GM21737 (cell line): ENCODE measurements at regions not wholly inside any gene's neighbourhood (a gene's known extent, or its start where the extent isn't known, plus 50 kb on each side); places are given as distances from the start of the nearest gene placed in this dataset.

Experiments used
- ATAC-seq: cut with Tn5 transposase; IDR thresholded peaks from one replicate; pipeline ENCODE4 v1.9.1; 2021; ENCODE audit warnings: mild to moderate bottlenecking, moderate library complexity; ENCODE audit not compliant: unreplicated experiment

DNA sequence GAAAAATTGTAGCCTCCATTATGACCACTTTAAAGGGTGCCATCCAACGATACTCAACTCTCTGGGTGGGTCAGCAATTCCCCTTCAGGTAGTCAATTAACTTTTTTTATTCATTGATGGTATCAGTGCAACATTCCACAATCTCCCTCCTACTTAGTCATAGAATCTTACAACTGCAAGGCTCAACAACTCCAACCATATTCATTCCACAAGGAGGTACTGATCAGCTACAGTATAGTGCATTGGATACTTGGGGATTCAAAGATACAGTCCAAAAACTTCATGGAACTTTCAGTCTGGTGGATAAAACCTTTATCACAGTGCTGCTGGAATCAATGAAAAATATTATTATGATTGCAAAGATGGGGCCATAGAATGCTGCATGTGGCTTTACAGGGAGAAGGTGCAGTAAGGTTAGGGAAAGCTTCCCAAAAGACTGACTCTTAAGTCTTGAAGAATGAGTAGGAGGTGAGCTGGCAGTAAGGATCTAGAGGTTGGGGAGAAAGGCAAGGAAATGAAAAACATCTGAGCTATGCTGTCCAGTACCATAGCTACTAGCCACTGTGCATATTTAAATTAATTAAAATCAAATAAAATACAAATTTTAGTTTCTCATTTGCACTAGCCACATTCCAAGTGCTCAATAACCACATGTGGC is 314.7 kb upstream of the PRDM1 start:
- no peak for ATAC-seq

DNA sequence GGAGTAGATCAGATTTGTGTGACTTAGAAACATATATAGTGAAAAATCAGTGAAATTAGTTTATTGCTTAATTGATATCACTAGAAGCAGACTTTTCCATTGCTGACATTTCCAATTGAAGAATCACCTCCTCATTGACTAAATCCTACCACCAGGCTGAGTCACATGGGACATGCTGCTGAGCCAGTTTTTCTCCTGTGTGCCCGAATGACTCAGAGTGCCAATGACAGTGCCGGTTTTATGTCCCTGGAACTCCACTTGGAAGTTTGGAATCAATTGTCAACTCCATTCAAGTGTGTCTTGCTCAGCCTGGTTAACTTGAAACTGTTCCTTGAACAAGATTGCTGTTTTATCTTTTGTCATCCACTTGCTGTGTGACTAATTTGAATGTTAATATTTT is 316.1 kb upstream of the PRDM1 start:
- ATAC-seq, result no peak

DNA sequence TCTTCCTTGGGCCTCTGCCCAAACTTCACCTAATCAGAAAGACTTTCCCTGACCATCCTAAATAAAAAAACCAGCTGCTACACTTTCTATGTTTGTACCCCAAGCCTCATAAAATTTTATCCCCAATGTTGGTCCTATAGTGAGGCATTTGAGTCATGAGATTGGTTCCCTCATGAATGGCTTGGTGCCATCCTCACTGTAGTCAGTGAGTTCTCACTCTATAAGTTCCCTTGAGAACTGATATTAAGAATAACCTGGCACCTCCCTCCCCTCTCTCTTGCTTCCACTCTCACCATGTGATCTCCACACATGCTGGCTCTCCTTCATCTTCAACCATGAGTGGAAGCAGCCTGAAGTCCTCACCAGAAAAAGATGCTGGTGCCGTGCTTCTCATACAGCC is 316.9 kb upstream of the PRDM1 start:
- ATAC-seq, result no peak

DNA sequence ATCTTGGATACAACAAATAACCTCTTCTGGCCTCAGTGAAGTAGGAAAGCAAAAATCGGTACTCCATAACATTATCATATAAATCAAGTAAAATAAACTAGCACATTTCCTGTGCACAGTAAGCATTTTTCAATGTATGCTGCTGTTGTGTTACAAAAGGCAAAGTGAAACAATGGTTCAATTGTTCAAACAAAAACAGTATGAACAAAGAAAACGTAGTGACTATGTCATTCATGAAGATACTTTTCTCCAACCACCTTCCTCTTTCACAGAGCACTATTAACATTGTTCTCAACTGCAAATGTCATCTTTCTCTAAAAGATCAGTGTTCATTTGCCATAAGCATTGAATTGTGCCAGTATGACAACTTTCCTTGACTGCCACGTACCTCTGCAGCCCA is 318.6 kb upstream of the PRDM1 start:
- ATAC-seq, result no peak

DNA sequence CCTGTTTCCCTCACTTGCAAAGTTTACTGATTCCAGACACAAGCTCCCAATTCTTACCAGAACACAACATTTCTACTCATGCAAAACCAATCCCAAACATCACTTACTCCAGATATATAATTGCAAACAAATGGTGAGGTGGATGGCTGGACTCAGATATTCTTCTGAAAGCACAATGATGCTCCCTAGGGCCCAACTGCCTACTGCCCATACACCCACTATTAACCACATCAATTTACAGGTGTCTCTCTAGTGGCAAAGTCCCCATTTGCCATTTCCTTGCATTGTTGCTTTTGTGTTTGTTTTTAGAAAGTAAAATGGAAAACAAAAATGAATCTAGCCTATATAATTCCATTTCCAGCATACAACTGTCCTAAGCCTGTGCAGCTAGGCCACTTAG is 320.9 kb upstream of the PRDM1 start:
- ATAC-seq, result no peak

DNA sequence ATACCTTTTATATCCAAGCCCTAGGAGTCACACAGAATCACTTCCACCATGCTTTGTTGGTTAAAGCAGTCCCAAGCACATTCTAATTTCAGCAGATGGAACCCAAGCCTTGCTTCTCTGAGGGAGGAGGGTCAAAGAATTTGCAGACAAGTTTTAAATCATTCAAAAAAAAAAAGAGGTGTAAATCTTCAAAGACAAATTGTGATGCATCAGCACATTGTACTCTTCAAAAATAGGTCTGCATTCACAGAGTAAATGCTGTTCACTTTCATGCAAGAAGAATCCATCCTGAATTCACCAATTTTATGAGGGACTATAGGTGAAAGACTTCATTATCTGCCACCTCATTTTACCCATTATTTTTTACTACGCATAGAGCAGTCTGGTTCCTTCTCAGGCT is 321.8 kb upstream of the PRDM1 start:
- ATAC-seq, result no peak

DNA sequence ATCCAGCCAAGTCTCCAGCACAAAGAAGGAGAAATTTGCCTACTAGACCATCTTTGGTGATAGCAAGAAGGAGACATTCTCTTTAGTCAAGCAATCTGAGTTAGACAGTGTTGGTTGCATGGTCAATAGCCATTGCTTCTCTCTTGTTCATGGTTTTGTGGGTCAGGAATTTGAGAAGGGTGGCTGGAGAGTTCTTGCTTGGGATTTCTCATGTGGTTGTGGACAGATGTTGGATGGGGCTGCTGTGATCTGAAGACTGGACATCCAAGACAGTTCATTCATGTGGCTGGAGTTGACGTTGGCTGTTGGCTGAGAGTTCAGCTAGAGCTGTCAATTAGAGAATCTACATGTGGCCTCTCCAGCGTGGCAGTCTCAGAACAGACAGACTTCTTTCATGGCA is 322.3 kb upstream of the PRDM1 start:
- no peak for ATAC-seq

DNA sequence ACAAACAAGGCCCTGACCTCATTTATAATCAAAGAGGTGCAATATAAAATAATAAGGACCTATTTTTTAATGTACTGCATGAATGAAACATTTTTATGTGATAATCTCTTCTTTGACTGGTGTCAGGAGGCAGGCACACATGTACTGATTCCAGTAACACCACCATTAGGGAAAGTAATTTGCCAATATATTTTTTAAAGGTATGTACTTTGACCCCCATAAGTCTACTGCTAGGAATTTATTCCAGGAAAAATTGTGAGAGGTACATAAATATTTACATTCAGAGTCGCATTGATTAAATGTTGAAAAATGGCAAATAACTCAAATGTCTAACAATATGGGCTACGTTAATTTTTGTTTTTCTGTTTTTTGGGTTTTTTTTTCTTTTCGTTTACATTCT is 325.4 kb upstream of the PRDM1 start:
- no peak for ATAC-seq

DNA sequence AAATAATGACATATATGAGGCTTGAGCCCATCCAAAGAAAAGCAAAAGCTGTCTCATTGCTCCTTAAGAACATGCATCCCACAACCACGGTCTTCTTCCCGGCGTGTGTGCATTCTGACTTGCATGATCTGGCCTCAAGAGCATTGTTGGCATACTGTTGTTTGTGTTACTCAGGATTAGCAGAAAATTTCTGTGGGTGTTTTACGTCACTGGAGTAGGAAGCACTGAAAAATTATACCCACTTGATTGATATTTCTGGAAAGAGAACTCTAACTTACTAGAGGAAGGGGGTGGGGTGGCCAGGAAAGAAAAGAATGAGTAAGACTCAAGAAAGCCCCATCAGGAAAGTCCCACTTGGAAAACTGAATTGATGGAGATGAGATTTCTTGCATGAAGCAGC is 326.2 kb upstream of the PRDM1 start:
- ATAC-seq, result no peak

DNA sequence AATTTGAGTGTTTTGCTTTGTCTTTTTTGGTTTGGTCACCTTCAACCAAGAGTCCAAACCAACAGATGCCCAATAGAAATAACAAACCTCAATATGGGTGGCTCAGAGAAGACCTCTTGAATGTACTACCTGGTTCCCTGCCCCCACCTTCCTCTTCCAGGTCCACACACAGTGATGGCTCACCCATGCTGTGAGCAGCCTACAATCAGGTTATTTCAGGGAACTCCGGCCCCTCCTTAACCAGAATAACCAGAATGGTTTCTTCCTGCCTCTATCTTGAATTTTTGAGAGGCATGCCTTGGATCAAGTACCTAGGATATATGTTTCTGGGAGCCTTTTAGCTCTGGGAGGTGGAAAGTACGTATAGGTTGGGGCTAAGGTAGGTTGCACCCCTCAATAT is 327.1 kb upstream of the PRDM1 start:
- no peak for ATAC-seq

DNA sequence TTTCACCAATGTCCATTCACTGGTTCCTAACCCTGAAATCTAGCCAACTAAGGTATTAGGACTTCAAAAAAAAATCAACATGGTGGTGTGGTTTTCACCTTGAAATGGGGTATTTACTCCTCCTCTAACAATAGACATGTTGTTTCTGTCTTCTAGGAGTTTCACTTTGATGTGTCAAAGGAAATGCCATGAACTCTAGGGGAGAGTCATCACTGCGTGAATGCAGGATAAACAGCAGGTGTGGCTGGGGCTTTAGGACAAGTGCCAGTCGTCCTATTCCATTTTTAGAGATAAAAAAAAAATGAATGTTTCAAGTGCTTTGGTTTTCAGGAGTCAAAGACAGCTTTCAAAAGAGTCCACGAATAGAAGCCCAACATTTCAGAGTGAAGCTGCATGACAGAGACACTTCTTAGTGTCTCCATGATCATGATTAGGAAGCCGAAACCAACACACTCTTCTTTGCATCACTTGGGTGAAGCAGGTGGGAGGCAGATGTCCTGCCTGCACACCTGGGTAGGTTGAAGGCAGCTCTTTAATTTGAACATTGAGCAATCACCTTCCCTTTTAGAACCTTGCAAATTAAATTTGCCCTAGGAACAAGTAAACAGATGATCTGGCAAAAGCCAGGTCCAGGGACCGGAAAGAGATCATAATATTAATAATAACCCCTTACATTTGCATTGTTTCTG is 328.5 kb upstream of the PRDM1 start:
- ATAC-seq, result peak; percentile 93

DNA sequence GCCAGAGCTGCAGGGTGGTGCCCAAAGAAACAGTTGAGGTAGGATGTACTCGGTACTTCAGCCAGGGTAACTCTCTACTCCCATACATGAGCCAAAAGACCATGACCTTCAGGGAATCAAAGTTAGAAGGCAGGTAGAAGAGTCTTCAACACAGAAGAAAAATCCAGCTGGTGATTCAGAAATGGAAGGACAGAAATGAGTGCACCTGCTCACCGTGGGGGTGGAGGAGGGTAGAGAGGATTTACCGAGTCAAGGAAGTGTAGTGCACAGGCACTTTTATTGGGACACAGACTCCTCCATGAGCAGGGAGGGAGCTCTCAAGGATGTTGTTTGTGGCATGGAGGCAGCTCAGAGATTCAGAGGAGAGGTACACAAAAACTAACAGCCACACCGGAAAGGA is 330.3 kb upstream of the PRDM1 start:
- no peak for ATAC-seq

DNA sequence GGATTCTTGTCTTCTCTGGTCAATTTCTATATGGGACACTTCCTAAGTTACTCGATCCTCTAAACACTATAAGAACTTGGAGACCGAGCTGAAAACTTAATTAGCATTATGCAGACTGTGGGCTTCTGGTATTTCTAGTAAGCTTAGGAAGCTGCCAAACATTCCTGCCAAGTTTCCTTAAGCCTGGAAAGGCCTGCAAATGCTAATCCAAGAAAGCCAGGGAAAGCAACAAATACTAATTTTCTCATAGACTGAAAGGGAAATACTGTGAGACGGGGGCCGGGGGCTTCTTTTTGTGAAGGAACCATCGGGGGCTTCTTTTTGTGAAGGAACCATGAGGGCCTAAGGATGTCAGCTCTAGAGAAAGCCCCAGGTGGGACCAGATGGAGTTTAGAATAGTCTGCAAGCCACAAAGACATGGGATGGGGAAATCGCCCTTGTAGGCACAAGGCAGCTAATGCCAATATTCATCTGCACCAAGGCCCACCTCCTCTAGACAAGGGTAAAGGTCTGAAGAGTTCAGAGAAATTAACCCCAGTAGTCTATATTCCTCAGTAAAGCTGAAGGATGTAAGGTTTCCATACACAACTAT is 332.4 kb upstream of the PRDM1 start:
- ATAC-seq, result no peak

DNA sequence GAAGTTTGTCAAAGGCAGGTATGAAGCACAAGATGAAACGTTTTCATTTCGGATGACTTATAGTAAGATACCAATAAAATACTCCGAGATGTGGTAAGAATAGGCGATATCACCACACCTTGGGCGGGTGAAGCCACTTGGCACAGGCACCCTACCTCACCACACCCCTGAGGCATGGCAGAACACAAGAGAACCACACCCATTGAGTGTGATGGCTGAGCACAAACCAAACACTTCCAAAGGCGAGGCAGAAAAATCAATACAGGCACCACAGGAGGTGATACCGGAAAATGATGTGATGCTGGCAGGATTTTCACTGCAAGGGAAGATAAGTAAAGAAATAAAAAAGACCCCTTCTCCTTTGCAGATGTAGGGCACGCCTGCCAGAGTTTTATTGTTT is 332.9 kb upstream of the PRDM1 start:
- no peak for ATAC-seq

DNA sequence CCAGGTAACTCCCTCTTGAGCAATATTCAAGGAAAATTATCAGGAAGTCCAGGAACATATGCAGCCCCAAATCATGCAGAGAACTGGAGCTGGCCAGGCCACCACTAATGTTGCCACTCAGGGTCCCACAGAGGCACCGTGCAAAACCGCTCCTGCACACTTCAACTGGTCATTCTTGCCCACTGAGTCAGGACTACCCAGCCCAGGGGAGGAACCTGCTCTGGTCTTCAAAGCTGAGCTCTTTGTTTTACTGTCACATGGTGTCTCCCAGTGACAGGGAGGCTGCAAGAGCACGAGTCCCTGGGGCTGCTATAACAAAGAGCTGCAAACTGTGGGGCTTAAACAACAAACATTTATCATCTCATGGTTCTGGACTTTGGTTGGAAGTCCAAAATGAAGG is 336.0 kb upstream of the PRDM1 start:
- no peak for ATAC-seq

DNA sequence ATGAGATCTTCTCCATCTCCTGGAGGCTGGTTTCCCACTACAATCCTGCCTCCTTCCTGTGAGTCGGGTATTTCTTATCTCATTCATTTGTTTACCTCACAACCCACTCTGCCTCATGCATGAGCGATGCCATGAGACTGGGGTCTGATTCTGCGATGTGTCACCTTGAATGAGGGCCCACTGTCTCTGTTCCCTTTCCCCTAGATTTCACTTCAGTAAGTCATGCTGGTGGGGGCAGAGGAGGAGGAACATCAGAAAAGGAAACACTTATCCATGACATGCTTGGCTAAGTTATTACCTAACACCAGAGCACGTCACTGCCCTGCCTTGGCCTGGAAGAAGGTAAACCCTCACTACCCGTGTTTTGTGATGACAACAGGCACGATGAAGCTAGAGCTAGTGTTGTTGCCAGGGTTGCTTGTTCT is 337.4 kb upstream of the PRDM1 start:
- no peak for ATAC-seq

DNA sequence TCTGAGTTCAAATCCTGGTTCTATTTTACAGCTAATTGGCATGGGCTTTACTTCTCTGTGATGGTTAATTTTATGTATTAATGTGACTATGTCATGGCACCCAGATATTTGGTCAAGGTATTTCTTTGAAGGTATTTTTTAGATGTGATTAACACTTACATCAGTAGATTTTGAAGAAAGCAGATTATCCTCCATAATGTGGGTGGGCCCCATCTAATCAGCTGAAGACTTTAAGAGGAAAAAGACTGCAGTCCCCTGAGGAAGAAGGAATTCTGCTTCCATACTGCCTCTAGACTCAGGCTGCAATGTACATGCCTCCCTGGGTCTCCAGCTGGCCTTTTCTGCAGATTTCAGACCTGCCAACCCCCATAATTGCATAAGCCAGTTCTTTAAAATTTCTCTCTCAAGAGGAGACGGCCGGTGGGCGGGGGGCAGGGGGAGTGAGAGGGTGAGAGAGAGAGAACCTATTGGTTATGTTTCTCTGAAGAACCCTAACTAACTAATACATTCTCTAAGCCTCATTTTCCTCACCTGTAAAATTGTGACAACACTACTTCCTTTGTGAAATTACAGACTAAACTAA is 338.2 kb upstream of the PRDM1 start:
- ATAC-seq, result no peak

DNA sequence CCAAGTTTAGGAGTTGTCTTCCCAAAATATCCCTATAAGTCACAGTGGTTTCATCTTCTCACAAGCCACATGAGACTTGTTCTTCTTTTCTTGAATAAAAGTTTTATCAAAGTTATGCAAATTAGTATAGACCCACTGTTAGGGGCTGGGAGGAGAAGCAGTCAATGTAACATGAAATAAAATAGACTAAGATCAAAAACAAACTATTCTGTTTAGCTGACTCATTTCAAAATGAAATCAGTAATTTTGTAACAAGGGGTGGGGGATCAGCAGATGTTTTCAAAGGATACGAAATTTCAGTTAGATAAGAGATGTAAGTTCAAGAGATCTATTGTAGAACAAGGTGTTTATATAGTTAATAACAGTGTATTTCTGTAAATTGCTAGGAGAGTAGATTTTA is 339.6 kb upstream of the PRDM1 start:
- ATAC-seq, result no peak

DNA sequence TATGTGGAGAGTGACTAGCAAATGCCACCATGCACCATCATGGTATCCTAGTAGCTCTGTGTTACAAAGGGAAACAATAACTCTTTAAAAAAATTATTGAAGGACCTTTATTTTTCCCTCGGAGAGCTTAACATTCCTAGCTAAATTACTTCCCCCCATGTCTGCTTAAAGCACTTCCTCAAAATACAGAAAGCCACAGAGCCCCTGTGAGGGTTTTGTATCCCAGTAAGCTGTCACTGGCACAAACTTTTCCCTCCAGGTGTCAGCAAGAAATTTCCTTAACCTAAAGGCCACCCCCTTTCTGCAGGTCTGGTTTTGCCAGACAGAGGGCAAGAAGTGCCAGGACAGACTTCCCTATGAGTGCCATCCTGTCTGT is 340.0 kb upstream of the PRDM1 start:
- ATAC-seq, result no peak

DNA sequence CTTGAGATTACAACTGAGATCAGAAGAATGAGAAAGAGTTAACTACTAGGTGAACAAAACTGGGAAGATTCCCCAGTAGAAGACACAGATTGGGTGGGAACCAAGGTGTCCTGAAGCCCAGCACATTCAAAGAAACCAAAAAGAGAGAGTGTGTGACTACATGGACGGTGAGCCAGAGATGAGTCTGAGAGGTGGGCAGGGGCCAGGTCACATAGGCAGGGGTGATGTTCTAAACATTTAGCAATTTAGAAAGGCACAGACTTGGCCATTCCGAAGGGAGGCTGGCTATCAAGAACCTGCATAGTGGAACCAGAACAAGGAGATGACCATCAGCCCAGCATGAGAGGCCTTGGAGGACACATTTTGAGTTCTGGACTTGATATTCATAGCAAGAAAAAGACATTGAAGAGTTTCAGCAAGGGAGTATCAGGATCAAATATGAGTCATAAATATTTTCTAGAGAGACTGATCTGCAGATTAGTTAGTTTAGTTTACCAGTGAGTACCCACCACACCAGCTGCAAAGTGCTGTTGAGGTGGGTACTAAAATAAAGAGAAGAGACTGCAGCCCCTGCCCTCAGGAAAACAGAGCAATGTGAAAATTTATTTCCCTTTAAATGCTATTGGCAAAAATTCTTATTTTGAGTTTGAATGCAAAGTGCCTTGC is 340.5 kb upstream of the PRDM1 start:
- ATAC-seq, result no peak

DNA sequence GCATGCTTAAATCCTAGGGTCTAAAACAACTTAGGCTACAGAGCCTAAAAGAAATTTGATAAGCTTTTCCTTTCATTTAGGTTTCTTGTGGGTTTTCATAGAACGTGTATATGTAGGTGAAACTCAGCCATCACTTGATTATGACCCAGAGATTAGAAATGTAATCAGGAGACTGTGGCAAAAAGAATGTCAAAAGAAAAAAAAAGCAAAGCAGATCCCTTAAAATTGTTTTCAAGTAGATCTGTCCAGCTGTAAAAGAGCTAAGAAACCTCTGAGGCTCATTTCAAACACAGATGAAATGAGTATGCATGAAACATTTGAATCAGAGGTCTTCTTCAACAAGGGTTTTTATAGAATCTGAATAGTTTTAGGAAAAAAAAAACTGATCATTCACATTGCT is 341.3 kb upstream of the PRDM1 start:
- ATAC-seq, result no peak
